ENCODE measurements at regions not wholly inside any gene's neighbourhood (a gene's known extent, or its start where the extent isn't known, plus 50 kb on each side); places are given as distances from the start of the nearest gene placed in this dataset.
"Not testable (repeated sequence)": the region's sequence is repeated elsewhere in the genome, so short reads cannot be mapped to it uniquely, and the experiment has no call there.

- Mint-ChIP-seq H3K27ac (no peak overlapping the region), H3K4me3 (no peak overlapping the region), H3K27me3 (no peaks in the 10 kb centered on the region), H3K4me1 (no peaks in the 10 kb centered on the region), H3K36me3 (no peaks in the 10 kb centered on the region), H3K9me3 (peaks cover 2 to 26% (median 8%) of the 10 kb centered on the region in 8 donors)
- no peaks in the 10 kb centered on the region for H3K4me1 ChIP-seq (ENCODE audit: insufficient read depth, low read length)
- no peaks in the 10 kb centered on the region for H3K36me3 ChIP-seq (ENCODE audit: insufficient read depth, low read length)
- H3K27ac ChIP-seq (ENCODE audit: low read depth, low read length), result no peak overlapping the region
- intact Hi-C loops (cut with micrococcal nuclease), result no loop called here
- H3K27me3 ChIP-seq (ENCODE audit: insufficient read depth, low read length), result no peaks in the 10 kb centered on the region
- no peak for DNase-seq
- H3K9me3 ChIP-seq (ENCODE audit: control insufficient read depth in 1 of 2, low read length in 2 of 2), result no peaks in the 10 kb centered on the region
- no peak overlapping the region for H3K4me3 ChIP-seq (ENCODE audit: low read length in 2 of 2)
- ChIA-PET CTCF (ENCODE audit: partially characterized antibody) (no interaction called here), POLR2A (ENCODE audit: partially characterized antibody) (no interaction called here)
Measured at GRCh38 chr10:55801353-55801661, 559.8 kb downstream of the ZWINT start.

GRCh38 chr10:55800602-55801352 is 560.3 kb downstream of the ZWINT start:
- no peaks in the 10 kb centered on the region for H3K9me3 ChIP-seq (ENCODE audit: control insufficient read depth in 1 of 2, low read length in 2 of 2)
- ChIA-PET CTCF (ENCODE audit: partially characterized antibody) (no interaction called here), POLR2A (ENCODE audit: partially characterized antibody) (no interaction called here)
- peaks cover 2 to 26% (median 9%) of the 10 kb centered on the region in 8 donors for H3K9me3 Mint-ChIP-seq
- intact Hi-C loops (cut with micrococcal nuclease), result no loop called here
- no peaks in the 10 kb centered on the region for H3K27me3 Mint-ChIP-seq
- H3K36me3 Mint-ChIP-seq, result no peaks in the 10 kb centered on the region
- no peak overlapping the region for H3K27ac Mint-ChIP-seq
- no peaks in the 10 kb centered on the region for H3K36me3 ChIP-seq (ENCODE audit: insufficient read depth, low read length)
- no peaks in the 10 kb centered on the region for H3K27me3 ChIP-seq (ENCODE audit: insufficient read depth, low read length)
- DNase-seq, result no peak
- H3K4me3 ChIP-seq (ENCODE audit: low read length in 2 of 2), result no peak overlapping the region
- no peak overlapping the region for H3K27ac ChIP-seq (ENCODE audit: low read depth, low read length)
- no peaks in the 10 kb centered on the region for H3K4me1 Mint-ChIP-seq
- no peak overlapping the region for H3K4me3 Mint-ChIP-seq
- no peaks in the 10 kb centered on the region for H3K4me1 ChIP-seq (ENCODE audit: insufficient read depth, low read length)

GRCh38 chr10:55793024-55793423 is 568.0 kb downstream of the ZWINT start:
- CTCF ChIA-PET (ENCODE audit: partially characterized antibody), result no interaction called here

GRCh38 chr10:55790276-55790675 is 570.8 kb downstream of the ZWINT start:
- H3K9me3 ChIP-seq (ENCODE audit: control insufficient read depth in 1 of 2, low read length in 2 of 2); H3K36me3 ChIP-seq (ENCODE audit: insufficient read depth, low read length); H3K27me3 Mint-ChIP-seq; H3K4me1 ChIP-seq (ENCODE audit: insufficient read depth, low read length); H3K4me3 Mint-ChIP-seq; intact Hi-C loops (cut with micrococcal nuclease); H3K27ac ChIP-seq (ENCODE audit: low read depth, low read length); H3K27me3 ChIP-seq (ENCODE audit: insufficient read depth, low read length); DNase-seq; H3K4me3 ChIP-seq (ENCODE audit: low read length in 2 of 2); CTCF ChIA-PET (ENCODE audit: partially characterized antibody); H3K4me1 Mint-ChIP-seq; H3K27ac Mint-ChIP-seq; POLR2A ChIA-PET (ENCODE audit: partially characterized antibody); H3K36me3 Mint-ChIP-seq: not testable (repeated sequence)
- H3K9me3 Mint-ChIP-seq, result peaks cover 0 to 18% (median 7%) of the 10 kb centered on the region in 8 donors

More at GRCh38 chr10:55793024-55793423, 568.0 kb downstream of the ZWINT start:
- POLR2A ChIA-PET (ENCODE audit: partially characterized antibody), result no interaction called here
- Histone ChIP-seq H3K36me3 (ENCODE audit: insufficient read depth, low read length) (no peaks in the 10 kb centered on the region), H3K9me3 (ENCODE audit: control insufficient read depth in 1 of 2, low read length in 2 of 2) (peaks cover 0 to 6% of the 10 kb centered on the region in 2 donors), H3K27me3 (ENCODE audit: insufficient read depth, low read length) (no peaks in the 10 kb centered on the region), H3K4me3 (ENCODE audit: low read length in 2 of 2) (no peak overlapping the region), H3K27ac (ENCODE audit: low read depth, low read length) (no peak overlapping the region), H3K4me1 (ENCODE audit: insufficient read depth, low read length) (no peaks in the 10 kb centered on the region)
- no peak overlapping the region for H3K27ac Mint-ChIP-seq
- H3K9me3 Mint-ChIP-seq, result peaks cover 2 to 18% (median 8%) of the 10 kb centered on the region in 8 donors
- no peaks in the 10 kb centered on the region for H3K27me3 Mint-ChIP-seq
- intact Hi-C loops (cut with micrococcal nuclease), result no loop called here
- no peak for DNase-seq
- no peaks in the 10 kb centered on the region for H3K4me1 Mint-ChIP-seq
- H3K36me3 Mint-ChIP-seq, result no peaks in the 10 kb centered on the region
- H3K4me3 Mint-ChIP-seq, result no peak overlapping the region

- DNase-seq, result no peak
- H3K9me3 ChIP-seq (ENCODE audit: control insufficient read depth in 1 of 2, low read length in 2 of 2), result peaks cover 0 to 6% of the 10 kb centered on the region in 2 donors
- Mint-ChIP-seq H3K27me3 (no peaks in the 10 kb centered on the region), H3K27ac (no peak overlapping the region), H3K36me3 (no peaks in the 10 kb centered on the region), H3K4me1 (no peaks in the 10 kb centered on the region), H3K4me3 (no peak overlapping the region), H3K9me3 (peaks cover 0 to 13% (median 4%) of the 10 kb centered on the region in 8 donors)
- H3K4me3 ChIP-seq (ENCODE audit: low read length in 2 of 2), result no peak overlapping the region
- intact Hi-C loops (cut with micrococcal nuclease), result no loop called here
- H3K27ac ChIP-seq (ENCODE audit: low read depth, low read length), result no peak overlapping the region
- ChIA-PET POLR2A (ENCODE audit: partially characterized antibody) (no interaction called here), CTCF (ENCODE audit: partially characterized antibody) (no interaction called here)
- no peaks in the 10 kb centered on the region for H3K36me3 ChIP-seq (ENCODE audit: insufficient read depth, low read length)
- no peaks in the 10 kb centered on the region for H3K27me3 ChIP-seq (ENCODE audit: insufficient read depth, low read length)
- H3K4me1 ChIP-seq (ENCODE audit: insufficient read depth, low read length), result no peaks in the 10 kb centered on the region
Measured at GRCh38 chr10:55786461-55787050, 574.5 kb downstream of the ZWINT start.

- Mint-ChIP-seq H3K9me3 (peaks cover 0 to 15% (median 4%) of the 10 kb centered on the region in 8 donors), H3K36me3 (no peaks in the 10 kb centered on the region), H3K4me1 (no peaks in the 10 kb centered on the region), H3K27me3 (no peaks in the 10 kb centered on the region), H3K27ac (no peak overlapping the region), H3K4me3 (no peak overlapping the region)
- intact Hi-C loops (cut with micrococcal nuclease), result no loop called here
- Histone ChIP-seq H3K4me3 (ENCODE audit: low read length in 2 of 2) (no peak overlapping the region), H3K27ac (ENCODE audit: low read depth, low read length) (no peak overlapping the region), H3K9me3 (ENCODE audit: control insufficient read depth in 1 of 2, low read length in 2 of 2) (no peaks in the 10 kb centered on the region), H3K27me3 (ENCODE audit: insufficient read depth, low read length) (no peaks in the 10 kb centered on the region), H3K36me3 (ENCODE audit: insufficient read depth, low read length) (no peaks in the 10 kb centered on the region), H3K4me1 (ENCODE audit: insufficient read depth, low read length) (no peaks in the 10 kb centered on the region)
- ChIA-PET CTCF (ENCODE audit: partially characterized antibody) (no interaction called here), POLR2A (ENCODE audit: partially characterized antibody) (no interaction called here)
- DNase-seq, result no peak
Measured at GRCh38 chr10:55782181-55782580, 578.9 kb downstream of the ZWINT start.

- no peaks in the 10 kb centered on the region for H3K36me3 Mint-ChIP-seq
- CTCF ChIA-PET (ENCODE audit: partially characterized antibody), result no interaction called here
- H3K27me3 Mint-ChIP-seq, result no peaks in the 10 kb centered on the region
- H3K4me1 ChIP-seq (ENCODE audit: insufficient read depth, low read length), result no peaks in the 10 kb centered on the region
- H3K36me3 ChIP-seq (ENCODE audit: insufficient read depth, low read length), result no peaks in the 10 kb centered on the region
- H3K4me3 ChIP-seq (ENCODE audit: low read length in 2 of 2), result no peak overlapping the region
- no peak overlapping the region for H3K27ac ChIP-seq (ENCODE audit: low read depth, low read length)
- no peaks in the 10 kb centered on the region for H3K27me3 ChIP-seq (ENCODE audit: insufficient read depth, low read length)
- no peak for DNase-seq
- POLR2A ChIA-PET (ENCODE audit: partially characterized antibody), result no interaction called here
- H3K9me3 Mint-ChIP-seq, result peaks cover 0 to 11% (median 2%) of the 10 kb centered on the region in 8 donors
- H3K27ac Mint-ChIP-seq, result no peak overlapping the region
- H3K4me1 Mint-ChIP-seq, result no peaks in the 10 kb centered on the region
- intact Hi-C loops (cut with micrococcal nuclease), result no loop called here
- no peak overlapping the region for H3K4me3 Mint-ChIP-seq
- no peaks in the 10 kb centered on the region for H3K9me3 ChIP-seq (ENCODE audit: control insufficient read depth in 1 of 2, low read length in 2 of 2)
Measured at GRCh38 chr10:55766212-55766611, 594.8 kb downstream of the ZWINT start.
